Activated CD4-positive, alpha-beta T cell treated with anti-CD3 and anti-CD28 coated beads, Interleukin-2, amount 50 U/mL, for 4 hours (primary cell): ENCODE measurements at regions not wholly inside any gene's neighbourhood (a gene's known extent, or its start where the extent isn't known, plus 50 kb on each side); places are given as distances from the start of the nearest gene placed in this dataset.

Experiments
- DNase-seq, 2 experiments: peaks; one replicate each; pipeline ENCODE4 v3.0.0-alpha.2; 2020

DNA sequence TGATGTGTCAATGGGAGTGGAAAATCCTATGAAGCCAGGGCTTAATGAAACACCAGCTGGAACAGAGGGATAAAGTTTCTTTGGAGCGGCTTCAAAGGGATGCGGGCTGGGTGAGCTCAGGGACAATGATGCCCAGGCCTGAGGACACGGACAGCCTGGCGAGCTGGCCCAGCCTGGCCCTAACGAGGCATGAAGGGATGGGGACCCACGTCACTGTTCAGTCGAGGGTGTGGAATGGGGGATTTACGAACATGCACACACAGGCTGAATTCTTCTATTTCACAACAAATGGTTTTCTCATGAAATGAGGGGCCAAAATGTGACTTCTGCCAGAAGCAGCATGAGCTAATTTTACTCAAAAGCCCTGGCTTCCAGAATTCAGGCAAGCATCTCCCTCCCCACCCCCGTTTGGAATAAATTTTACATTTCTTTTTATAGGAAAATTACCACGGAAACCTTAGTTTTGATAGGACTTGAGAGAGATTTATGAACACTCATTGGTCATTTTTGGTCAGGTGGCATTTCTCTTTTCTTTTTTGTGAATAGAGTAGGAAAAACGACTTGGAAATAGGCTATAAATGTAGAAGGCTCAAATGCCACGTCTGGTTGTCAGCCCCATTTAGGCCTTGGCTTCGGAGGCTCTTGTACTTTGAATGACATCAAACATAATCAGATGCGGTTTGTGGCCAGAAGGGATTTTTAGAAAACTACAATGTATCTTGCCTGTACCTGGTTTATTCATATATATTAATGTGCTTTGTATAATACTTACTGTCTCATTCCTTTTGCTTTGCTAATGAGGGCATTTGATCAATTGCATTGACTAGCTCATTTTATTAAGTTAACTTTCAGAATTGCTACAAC lies 893.8 kb upstream of the CELF4 start:
- DNase-seq = no peak

DNA sequence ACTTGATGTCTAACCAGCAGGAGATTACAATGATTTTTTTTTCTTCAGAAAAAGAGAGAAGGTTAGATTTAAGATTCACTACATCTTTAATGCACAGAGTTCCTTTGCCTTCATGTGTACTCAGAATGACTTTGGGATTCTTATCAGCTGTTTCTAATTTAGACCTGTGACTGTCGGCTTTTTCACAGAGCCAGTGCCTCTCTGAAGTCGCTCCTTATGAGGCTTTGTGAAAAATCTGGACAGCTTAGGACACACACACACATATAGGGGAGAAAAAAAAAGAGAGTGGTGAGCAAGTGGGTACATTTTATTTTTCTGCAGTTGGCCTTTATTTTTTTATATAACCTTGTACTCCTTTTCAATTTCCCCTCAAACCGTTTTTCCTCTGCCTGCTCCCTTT lies 893.1 kb upstream of the CELF4 start:
- DNase-seq = no peak

DNA sequence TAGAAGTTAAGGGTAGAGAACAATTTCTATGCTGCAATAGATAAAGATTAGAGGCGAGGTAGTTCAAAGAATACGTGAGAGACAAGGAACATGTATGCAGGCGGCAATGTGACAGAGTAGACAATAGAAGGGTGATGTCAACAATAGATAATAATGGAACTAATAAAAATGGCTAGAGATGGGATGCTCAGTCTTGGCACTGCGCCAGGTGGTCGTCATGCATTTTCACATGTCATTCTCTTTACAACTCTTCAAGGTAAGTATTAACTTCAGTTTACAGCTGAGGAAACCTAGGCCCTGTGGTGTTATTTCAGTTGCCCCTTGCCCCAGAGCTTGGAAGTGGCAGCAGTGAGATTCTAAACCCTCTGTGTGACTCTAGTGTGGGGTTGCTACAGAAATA lies 890.7 kb upstream of the CELF4 start:
- no peak for DNase-seq

GRCh38 chr18:38454764-38455469 lies 889.3 kb upstream of the CELF4 start:
- no peak for DNase-seq

GRCh38 chr18:38453880-38454279 lies 888.3 kb upstream of the CELF4 start:
- no peak for DNase-seq

DNA sequence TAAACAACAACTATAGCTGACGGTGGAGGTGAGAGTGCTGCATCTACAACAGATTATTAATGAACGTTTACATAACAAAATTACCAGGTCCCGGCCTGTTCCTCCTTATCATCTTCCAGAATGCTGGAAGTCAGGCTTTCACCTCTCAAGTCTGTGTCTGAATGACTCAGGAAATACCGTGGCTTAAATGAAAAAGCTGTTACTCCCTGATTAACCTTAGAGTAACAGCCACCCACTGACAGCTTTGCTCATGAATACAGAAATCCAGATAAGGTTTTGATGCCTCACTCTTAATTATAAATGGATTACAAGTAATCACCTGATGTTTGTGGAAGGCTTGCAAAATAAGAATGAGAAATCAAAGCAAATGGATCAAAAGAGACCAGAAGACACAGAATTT lies 885.3 kb upstream of the CELF4 start:
- DNase-seq = no peak

DNA sequence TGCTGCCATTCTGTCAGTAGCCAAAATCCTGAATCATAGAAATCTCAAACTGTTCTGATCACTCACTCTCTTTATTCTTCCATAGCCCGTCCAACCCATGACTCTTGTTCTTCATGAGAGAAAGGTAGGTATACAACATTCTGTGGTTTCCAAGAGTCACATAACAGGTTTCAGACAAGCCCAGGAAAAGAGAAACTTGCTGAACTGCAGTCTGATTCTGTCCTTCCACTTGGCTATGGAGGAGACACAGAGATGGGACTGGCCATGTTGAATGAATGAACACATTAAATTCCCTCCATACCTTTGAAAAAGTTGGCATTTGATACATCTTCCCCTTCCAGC lies 880.2 kb upstream of the CELF4 start:
- no peak for DNase-seq

GRCh38 chr18:38444971-38445803 lies 879.6 kb upstream of the CELF4 start:
- no peak for DNase-seq

DNA sequence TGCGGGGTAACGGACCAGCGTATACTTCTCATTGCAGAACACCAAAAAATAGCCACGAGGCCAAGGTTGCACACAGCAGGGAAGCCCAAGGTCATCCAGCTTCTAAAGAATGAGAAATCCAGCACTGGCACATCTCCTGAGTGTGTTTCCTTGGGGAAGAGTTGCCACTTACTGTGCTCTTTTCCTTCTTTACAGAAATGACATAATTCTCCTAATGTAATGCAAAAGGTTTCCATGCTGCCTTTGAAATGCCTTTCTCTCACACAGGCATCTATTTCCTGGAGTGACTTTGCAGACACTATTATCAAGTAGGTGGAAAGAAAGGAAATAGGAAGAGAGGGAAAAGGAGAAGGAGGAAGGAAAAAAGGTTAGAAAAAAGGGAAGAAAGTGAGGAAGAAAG lies 862.1 kb upstream of the CELF4 start:
- DNase-seq = no peak

- DNase-seq = no peak
Measured at GRCh38 chr18:38427234-38427633, 861.6 kb upstream of the CELF4 start.

GRCh38 chr18:38421872-38422615 lies 856.4 kb upstream of the CELF4 start:
- no peak for DNase-seq

DNA sequence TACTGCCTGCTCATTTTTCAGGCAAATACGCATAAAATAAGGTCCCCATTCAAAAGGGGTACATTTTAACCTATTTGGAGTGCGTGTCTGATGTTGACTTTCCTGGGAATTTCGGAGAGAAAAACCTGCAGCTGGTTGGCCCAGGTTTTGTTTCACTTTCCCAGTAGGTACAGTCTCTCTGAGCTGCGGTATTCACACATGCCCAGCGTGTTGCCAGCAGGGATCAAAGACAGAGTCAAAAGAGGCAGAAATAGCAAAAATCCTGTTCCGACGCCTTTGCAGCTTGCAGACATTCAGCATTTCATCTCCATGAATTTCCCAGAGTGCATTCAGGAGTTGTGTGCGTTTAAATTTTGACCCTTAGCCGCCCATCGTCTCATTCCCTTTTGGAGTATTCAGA lies 855.4 kb upstream of the CELF4 start:
- no peak for DNase-seq

DNA sequence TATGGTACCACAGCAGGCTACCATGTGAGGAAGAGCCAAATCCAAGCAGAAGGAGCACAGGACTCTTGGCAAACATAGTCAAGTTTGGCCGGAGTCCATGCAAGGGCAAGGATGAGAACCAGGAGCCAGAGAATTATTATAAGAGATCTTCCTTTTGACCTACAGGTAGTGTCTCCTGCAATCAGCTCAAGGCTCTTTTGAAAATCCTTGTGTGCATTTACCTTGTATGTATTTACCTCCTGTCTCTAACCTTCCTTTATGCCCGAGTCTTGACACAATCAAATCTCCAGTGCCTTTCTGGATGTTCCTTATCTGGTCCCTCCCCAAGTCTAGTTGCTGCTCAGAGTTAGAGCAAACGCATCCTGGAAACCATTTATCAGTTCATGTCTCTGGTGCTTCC lies 855.0 kb upstream of the CELF4 start:
- DNase-seq = no peak

GRCh38 chr18:38415811-38416210 lies 850.2 kb upstream of the CELF4 start:
- no peak for DNase-seq

GRCh38 chr18:38413193-38413592 lies 847.6 kb upstream of the CELF4 start:
- DNase-seq = no peak

DNA sequence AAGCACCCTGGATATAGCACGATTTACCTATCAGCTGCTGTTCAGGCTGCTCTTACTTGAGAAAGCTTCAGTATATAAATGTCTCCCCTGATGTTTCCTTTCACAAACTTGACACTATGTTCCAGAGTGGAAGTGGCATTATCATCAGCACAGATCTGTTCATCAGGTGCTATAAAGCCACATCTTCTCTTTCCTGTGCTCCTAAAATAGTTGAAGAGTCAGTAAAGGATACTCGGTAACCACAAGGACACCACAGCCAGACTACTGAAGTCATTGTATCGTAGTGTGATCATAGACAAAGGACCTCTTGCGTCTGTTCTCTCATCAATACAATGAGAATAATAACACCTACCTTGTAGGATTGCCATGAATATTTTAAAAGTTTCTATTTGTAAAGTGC lies 841.0 kb upstream of the CELF4 start:
- no peak for DNase-seq

DNA sequence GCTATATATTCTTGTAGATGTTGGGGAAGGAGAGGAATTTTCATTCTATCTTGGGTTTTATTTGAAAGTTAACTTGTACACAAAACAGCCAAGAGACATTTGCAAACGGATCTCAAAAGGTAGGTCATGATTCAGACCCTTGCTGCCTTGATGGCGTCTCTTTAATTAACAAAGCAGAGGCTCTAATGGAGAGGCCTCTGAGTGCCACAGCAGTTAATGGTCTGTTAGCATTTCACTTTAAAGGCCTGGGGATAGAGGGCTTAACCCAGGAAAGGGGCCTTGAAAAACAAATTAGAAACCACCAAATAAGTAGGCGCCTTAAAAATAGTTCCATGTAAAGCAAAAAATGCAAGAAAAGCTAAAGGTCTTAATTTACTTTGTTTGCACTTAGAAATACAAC lies 836.9 kb upstream of the CELF4 start:
- DNase-seq = no peak

DNA sequence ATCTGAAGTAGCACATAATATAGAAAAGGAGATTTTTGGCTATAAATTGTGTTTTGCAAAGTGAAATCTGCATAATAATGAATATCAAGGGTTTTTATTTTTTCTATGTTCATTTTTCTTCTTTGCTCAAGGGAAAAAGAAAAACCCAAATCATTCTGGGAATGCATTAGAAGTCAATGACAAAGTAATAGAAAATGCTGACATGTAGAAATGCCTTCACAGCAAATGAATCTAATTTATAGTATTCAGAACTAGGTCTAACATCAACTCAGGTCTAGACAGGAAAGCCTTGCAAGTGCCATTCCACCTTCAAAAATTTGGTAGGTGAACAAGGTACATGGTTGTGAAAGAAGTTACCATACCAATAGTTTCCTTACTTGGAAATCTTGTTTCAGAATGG lies 831.5 kb upstream of the CELF4 start:
- no peak for DNase-seq

DNA sequence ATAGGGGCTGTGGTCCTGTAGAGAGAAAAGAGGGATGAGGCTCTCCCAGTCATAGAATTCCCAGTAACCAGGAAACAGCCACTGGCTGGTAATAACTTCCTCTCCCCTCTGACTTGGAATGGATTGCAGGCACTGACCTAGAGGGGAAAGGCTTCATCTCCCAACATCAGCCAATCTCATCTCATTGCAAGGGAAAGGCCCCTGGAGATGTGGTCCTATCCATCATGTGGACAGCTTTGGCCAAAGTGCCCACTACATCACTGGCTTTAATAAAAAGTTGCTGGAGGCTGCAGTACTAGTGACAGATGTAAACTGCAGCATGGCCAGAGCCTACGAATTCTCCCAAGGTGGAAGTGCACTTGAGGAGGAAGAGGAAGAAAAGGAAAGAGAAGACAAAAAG lies 820.5 kb upstream of the CELF4 start:
- DNase-seq = no peak

DNA sequence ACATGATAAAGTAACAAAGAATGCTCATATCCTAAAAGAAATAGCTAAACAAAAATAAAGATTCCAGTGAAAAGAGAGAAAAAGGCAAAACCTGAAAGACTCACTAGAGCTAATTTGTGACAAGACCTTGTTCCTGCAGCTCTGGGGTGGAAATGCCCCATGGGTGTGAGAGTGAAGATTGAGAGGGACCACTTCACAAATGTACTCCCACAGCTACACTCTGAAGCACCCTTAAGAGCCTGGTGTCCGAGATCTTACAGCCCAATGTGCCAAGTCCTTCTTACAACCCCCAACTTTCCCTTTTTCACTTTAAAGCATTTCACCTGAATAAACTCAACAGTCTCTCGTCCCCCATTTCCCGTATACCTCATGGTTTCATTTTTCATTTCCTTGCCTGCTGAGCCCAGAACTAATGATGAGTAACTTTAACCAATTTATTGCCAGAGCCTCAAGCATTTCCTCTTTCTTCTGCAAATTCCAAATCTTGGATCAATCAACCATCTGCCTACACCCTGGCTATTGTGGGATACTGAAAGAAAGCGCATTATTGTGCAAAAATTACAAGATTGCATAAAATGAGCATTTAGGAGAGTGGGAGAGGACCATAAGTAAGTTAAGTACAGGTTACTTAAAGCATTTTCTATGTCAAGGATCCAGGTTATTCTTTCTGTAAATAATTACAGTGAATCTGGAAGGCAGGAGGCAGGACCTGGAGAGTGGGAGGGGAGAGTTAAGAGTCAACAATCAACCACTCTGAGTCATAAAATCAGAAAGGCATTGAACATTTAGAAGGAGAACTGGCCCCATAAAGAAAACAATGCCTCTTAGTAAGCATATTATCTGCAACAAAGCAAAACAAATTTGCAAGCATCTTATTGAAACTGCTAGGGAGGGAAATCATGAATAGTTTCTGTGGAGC lies 804.4 kb upstream of the CELF4 start:
- DNase-seq = no peak

- no peak for DNase-seq
Measured at GRCh38 chr18:38368886-38369285, 803.3 kb upstream of the CELF4 start.

- DNase-seq = no peak
Measured at GRCh38 chr18:38368246-38368645, 802.6 kb upstream of the CELF4 start.
